ENCODE measurements at regions not wholly inside any gene's neighbourhood (a gene's known extent, or its start where the extent isn't known, plus 50 kb on each side); places are given as distances from the start of the nearest gene placed in this dataset.

DNA sequence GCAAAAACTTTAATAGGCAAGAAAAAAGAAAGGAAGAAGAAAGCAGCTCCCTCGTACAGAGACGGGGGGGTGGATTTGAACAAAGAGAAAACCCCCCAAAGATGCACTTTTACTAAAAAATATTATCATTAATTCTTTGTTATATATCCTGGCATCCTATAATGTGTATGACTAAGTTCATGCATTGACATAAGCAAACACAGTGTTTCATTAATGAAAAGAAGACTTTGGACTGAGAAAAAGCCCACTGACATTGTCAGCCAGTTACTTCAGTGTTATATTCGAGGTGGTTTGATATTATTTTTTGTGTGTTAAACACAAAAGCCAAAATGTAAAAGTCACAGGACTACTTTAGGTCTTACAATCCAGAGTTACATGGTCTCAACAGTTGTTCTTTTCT is 110.1 kb upstream of the DPYD start:
- no peak overlapping the region for H3K4me3 ChIP-seq

DNA sequence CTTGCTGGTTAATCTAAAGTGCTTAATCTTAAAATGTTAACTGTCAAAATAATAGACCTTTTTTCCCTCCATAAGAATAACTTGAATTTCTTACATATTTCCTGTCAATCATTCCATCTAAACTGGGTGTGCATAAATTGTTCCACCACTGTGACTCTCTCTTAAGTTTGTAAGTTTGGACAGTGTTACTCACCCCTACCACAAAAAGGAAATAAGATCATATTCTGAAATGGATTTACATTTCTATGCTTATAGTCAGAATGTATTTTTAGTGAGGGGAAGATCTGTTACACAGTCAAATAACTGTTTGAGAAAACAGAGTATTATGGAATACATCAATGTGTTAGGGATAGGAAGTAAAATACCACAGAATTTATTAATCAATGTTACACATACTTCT is 109.6 kb upstream of the DPYD start:
- no peak overlapping the region for H3K27ac ChIP-seq
- no peak overlapping the region for H3K4me3 ChIP-seq

More for the DNA sequence above, 110.1 kb upstream of the DPYD start:
- H3K27ac ChIP-seq, result no peak overlapping the region

DNA sequence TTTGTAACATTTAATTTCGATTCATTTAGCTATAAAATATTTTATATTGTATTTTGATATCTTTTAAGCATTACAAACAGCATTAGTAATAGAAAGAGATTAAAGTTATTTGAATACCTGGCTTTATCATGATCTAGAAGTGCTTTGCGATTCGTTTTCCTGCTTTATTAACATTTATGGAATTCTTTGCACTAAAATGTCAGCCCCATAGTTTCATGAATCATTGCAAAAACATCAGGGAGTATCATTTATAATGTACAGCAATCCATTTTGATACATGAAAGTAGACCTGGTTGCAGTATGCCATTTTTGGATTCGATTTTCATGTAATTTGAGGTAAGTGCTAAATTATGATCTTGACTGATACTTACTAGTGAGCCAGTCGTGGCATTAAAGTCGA is 108.0 kb upstream of the DPYD start:
- Histone ChIP-seq H3K27ac (no peak overlapping the region), H3K4me3 (no peak overlapping the region)

DNA sequence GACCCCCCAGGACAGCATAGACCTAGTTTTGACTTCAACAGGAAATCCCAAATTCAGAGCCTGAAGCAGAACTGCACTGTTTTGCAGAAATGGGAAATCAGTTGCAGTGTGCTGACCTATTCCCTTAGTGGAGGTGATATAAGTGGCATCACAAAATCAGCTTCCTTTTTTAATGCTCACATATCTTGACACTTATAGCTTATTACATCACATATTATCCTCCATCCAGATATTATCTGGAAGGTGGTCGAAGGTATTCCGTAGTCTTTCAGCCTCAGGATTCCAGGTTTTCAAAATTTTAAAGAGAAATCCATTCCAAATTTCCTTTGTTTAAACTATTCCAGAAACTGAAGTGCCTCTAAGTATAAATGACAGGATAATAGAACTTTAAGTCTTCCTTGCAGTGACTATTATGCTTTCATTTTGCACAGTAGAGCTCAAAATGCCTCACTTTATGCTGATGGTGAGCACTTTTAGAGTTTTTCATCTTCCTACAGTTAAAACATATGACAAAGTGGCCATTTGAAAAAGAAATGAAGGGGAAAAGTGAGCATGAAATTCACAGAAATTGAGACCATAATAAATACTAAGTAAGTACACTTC is 106.4 kb upstream of the DPYD start:
- H3K27ac ChIP-seq, result no peak overlapping the region
- H3K4me3 ChIP-seq, result no peak overlapping the region

DNA sequence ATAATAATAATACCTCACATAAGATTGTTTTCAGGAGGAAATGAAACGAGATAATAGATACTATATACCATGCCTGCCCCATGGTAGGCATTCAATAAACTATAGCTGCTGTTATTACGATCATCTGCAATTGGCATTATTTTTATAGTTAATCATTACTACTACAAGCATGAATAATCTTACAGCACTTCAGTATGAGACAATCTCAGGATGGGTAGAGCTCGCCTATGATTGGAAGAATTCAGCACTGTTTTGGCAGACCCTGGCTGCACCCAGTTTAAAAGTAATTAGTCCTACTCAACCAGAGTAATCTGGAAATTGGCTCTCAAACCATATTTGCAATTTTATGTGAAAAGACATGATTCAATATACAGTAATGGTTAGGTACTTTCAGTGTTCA is 105.0 kb upstream of the DPYD start:
- no peak overlapping the region for H3K4me3 ChIP-seq
- no peak overlapping the region for H3K27ac ChIP-seq

DNA sequence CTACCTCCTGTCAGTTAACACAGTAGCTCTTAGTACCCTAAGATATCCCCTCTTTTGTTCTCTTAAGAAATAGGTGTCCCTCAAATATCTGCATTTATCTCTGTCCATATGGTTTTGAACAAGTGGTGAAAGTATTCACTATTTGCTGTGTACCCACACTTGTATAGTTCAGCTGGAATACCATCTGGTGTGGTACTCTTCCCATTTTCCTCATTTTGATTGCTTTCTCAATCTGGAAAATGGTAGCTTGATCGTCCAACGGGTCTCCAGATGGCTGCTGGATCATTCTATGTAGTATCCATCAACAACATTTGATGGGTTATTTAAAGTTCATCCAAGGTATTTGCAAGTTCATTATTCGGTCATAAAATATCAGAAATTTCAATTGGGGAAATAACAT is 100.3 kb upstream of the DPYD start:
- Histone ChIP-seq H3K27ac (no peak overlapping the region), H3K4me3 (no peak overlapping the region)

DNA sequence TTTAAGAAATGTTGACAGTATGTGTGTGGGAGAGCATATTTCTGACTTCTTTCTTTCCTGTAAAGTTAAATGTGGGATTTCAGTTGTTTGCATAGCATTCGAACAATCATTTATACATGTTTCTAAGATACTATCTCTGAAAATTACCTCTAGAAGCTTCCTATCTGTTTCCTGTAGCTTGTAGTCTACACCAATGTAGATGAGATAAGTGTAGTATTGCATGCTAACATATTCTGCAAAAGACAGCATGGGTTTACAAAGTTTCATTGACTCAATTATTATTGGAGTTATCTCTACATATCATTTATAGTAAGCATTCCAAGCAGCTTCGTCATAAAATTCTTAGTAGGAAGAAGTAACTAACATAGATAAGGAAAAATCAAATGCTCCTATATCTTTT is 98.9 kb upstream of the DPYD start:
- no peak overlapping the region for H3K27ac ChIP-seq
- H3K4me3 ChIP-seq, result no peak overlapping the region

DNA sequence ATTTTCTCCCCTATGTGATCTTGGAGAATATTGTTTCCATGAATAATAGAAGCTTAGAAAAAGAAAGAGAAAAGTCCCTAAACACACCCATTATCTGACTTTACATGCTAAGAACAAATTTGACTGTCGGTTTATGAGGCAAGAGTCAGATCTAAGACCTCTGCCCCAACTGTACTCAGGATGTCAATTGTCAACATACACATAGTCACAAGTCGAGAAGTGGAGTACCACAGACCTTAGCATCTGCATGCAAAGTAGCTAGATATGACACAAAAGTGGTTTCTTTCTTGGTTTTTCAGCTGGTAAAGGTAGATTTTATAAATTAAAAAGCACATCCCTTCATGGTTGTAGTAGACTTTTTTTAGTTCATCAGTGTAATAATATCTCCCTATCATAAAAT is 97.2 kb upstream of the DPYD start:
- H3K27ac ChIP-seq, result no peak overlapping the region
- H3K4me3 ChIP-seq, result no peak overlapping the region

DNA sequence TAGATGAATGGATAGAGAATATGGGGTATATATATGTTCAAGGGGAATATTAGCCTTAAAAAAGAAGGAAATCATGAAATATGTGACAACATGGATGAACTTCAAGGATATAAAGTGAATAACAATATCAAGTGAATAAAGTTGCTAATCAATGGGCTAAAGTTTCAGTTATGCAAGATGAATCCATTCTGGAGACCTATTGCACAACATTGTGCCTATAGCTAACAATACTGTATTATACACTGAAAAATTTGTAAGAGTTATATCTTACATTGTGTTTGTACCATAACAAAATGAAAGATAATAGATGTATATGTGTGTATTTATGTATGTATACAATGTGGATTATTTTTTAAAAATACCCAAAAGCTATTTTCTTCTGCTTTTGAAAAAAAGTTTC is 96.3 kb upstream of the DPYD start:
- Histone ChIP-seq H3K27ac (no peak overlapping the region), H3K4me3 (no peak overlapping the region)

DNA sequence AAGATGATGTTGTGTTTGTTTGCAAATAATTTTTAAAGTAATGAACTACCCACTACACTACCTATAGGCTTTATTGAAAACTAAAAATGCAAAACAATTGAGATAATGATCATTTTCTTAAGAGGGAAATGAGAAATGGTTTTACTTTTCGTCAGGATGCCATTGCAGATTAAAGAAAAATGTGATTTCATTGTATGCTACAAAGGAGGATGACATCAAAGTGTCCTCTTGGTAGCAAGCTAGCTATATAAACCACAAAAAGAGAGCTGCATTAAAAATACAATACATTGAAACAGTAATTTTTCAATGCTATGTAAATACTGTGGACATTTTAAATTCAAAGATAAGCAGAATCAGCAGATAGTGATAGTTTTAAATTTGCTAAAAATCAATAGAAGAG is 87.5 kb upstream of the DPYD start:
- Histone ChIP-seq H3K4me3 (no peak overlapping the region), H3K27ac (no peak overlapping the region)

DNA sequence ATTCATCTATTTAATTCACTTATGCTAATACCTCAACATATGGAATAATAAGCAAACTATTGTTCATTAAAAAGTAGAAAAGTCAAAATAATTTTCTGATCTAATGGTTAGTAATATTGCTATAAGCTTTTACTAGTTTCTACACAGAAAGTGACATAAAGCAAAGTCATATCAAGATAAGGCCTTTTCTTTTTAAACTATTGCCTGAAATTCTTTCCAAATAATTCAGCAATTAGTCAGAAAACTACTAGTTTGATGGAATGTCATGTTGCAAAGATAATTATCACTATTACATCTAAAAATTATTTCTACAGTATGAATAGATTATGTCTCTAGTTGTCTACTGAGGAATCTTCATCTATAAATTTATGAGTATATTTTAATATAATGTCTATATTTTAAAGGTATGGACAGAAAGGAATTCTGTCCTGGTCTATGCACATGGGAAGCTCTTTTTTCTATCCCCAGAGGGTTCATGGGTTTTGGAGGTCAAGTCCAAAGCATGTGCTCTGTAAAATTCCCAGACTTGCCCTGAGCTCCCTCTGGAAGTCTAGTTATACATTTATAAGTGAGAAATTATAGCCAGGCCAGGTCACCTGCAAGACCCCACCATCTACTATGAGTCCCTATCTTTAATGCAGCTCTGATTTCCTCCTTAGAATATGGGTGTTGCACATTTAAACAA is 84.6 kb upstream of the DPYD start:
- H3K27ac ChIP-seq, result no peak overlapping the region
- H3K4me3 ChIP-seq, result no peak overlapping the region

DNA sequence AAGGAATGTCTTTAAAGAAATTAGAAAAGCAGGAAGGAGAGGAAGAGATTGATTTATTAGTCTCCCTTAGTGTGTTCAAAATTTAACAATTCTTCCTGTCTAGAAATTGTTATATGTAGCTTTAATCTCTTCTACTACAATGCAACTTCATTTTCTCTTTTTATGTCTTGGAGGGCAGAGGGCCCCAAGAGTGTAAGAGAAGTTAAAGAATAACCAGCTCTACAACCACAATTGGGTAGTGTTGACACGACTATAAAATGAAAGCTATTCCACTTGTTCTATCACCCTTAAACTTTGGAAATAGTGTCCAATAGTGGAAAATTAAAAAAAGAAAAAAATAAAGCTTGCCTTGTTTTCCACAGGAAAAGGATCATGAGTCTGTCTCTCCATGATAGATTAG is 82.6 kb upstream of the DPYD start:
- Histone ChIP-seq H3K27ac (no peak overlapping the region), H3K4me3 (no peak overlapping the region)

DNA sequence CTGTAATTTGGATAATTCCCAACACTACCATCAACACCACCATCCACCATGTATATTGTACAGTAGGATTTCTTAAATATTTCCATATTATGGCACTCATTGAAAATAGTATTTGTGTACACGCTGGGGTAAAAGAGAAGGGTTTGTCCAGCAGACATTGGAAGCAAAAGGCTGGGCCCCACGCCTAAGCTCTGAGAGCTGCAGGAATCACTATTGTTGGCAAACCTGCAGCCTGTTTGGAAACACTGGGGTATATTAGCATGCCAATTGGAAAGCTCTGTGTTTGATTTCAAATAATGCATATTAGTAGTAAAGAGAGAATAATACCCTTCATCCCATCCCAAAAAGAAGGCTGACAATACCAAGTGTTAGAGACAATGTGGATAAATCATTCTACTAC is 81.5 kb upstream of the DPYD start:
- H3K4me3 ChIP-seq, result no peak overlapping the region
- H3K27ac ChIP-seq, result no peak overlapping the region

DNA sequence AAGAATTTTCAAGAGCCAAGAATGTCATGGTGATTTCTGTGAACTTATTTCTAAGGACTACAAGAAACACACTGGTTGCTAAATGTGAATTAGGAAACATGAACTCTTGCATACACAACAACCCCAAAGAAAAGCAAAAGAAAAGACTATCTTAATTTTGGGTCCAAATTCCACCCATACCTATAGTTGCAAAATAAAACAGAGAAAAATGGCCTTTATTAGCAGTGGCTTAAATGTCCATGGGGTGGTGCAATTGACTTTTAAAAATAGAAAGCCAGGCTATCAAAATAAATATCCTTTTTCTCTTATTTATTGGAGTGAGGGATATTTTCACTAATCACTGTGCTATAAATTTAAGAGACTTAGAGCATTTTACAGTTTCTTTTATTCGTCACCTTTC is 80.9 kb upstream of the DPYD start:
- H3K27ac ChIP-seq, result no peak overlapping the region
- no peak overlapping the region for H3K4me3 ChIP-seq

DNA sequence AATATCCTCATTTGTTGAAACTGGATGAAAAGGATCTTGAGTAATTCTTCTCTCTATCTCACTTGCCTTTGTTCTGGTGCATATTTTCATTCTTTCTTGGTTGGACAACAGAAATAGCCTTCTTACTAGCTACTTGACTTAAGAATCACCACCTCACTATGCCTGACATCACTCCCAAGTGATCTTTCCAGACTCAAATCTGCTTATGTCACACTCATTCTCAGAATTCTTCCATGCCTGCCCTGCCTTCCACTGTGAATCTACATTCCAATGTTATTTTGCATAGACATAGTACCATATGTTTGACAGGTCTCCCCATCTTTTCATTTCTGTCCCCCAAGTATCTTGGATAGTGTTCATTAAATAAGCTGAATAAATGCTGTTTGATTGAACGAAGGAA is 78.5 kb upstream of the DPYD start:
- Histone ChIP-seq H3K4me3 (no peak overlapping the region), H3K27ac (no peak overlapping the region)

DNA sequence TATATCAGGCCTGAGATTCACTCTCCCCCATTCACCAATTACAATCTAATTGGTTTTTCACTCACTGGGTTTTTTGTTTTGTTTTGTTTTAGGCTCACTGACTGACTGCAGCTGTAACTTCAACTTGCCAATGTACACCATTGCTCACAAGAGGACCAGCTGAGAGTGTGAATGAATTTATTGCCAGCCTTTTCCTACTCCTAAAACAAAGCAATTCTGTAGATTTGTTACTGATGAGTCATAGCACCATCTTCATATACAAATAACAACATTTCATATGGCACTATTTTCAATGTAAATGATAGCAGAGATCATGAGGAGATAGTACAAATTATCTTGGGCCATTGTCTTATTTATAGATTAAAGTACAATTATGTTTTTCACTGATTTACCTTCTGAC is 76.0 kb upstream of the DPYD start:
- no peak overlapping the region for H3K4me3 ChIP-seq
- H3K27ac ChIP-seq, result no peak overlapping the region

DNA sequence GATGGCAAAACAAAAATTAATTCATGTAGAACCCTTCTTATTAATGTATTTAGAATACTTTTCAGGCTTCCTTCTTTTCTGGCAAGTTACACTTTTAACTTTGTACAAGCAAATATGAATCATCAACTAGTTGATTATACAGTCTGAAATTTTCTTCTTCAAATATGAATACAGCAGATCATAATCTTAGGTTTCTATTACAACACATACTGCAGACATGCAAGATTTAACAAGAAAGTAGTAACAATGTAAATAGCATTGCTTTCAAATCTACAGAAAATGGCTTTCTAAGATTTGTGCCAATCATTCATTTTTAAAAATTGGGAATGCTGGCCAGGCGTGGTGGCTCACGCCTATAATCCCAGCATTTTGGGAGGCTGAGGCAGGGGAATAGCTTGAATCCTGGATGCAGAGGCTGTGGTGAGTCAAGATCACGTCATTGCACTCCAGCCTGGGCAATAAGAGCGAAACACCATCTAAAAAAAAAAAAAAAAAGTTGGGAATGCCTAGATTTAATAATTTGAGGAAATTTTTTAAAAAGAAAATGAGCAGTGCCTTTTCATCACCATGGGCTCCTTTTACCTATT is 68.4 kb upstream of the DPYD start:
- Histone ChIP-seq H3K27ac (no peak overlapping the region), H3K4me3 (no peak overlapping the region)

DNA sequence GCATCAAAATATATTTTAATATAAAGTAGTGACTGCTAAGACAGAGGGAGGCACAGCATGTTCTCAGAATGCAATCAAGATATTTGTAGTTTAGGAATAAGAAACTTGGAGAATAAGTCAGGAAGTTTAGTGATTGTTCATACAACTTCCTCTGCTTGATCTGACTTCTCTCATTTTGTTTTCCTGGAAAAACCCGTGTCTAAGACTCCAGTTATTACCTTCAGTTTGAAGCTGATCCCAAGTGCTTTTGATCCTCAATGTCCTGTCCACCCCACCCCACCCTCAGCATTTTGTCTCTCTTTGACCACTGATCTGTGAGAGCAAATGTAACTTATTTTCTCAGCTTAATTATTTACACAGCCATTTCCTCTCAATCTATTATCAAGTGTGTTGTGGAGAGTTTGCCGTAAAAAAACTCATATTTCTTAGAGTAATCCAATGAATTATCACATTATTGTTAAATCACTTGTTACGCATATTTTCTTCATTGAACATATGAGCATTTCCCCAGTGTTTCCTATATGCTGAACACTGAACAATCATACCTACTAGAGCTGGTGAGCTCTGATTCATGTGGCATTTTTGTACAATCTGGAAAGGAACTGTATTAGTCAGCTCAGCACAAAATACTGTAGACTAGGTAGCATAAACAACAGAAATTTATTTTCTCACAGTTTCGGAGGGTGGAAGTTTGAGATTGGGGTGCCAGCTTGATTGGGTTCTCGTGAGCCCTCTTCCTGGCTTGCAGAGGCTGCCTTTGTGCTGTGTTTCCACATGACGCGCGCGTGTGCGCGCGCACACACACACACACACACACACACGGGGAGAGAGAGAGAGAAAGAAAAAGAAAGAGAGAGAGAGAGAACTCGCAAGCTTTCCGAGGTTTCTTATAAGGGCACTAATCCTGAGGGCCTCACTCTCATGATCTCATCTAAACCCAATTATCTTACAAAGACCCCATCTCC is 65.5 kb upstream of the DPYD start:
- no peak overlapping the region for H3K4me3 ChIP-seq
- H3K27ac ChIP-seq, result no peak overlapping the region

DNA sequence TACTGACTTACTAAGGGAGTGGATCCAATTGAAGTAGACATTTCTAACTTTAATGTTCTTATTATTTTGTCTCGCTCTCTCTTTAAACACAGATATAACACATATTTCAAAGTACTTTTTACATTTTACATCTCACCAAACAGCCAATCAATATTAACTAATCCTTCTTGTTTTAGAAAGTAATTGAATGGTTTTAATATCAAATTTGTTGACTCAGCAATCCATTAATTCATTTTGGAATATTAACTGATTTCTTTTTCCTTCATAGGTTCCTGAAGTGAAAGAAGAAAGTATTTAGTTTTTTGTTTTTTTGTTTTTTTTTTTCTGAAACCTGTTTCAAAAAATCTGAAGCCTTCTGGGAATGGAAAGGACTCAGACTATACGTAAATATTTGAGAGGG is 62.3 kb upstream of the DPYD start:
- no peak overlapping the region for H3K4me3 ChIP-seq
- no peak overlapping the region for H3K27ac ChIP-seq

DNA sequence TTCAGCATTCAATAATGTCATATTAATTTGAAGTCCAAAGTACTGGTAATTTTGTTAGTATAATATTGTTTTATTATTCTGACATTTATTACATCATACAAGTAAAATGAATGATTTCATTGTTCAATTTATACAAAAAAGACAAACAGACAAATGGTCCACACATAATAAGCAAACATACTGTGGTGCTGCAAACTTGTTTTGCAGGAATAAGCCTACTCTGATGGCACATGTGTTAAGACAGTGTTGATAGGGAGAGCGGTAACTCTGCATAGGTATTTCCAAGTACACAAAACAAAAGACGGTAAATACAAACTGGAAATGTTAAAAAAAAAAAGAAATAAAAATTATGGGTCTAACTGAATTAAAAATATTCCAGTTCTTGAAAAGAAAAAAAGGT is 59.7 kb upstream of the DPYD start:
- Histone ChIP-seq H3K27ac (no peak overlapping the region), H3K4me3 (no peak overlapping the region)

DNA sequence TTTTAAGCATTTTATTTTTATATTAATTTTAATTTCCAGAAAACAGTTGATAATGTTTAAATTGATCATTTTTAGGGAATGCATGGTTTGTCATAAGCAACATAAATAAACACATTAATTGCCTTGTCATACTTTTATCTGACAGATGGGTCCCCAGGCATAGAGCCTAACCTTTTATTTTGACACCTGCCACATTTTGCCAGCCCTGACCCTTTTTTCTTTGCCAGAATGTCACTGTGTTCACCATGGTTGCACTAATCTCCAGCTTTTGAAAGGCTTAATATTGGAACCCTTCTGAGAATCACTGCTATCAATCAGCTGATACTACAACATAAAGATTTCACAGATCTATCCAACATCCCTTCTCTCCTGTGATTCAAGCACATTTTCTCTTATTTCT is 56.0 kb upstream of the DPYD start:
- H3K4me3 ChIP-seq, result no peak overlapping the region

More for the DNA sequence above, 56.0 kb upstream of the DPYD start:
- no peak overlapping the region for H3K27ac ChIP-seq

Measured in skin epidermis (tissue), 12 donors.